Left renal pelvis (tissue), 4 donors: ENCODE measurements at regions not wholly inside any gene's neighbourhood (a gene's known extent, or its start where the extent isn't known, plus 50 kb on each side); places are given as distances from the start of the nearest gene placed in this dataset.
"Not testable (repeated sequence)": the region's sequence is repeated elsewhere in the genome, so short reads cannot be mapped to it uniquely, and the experiment has no call there.

ENCODE experiments used
- DNase-seq, 4 donors: peaks; one replicate each; pipeline ENCODE4 v3.0.0-alpha.2; 2013; ENCODE audit warnings: low read depth in 4 of 4, low spot score in 3 of 4

GRCh38 chr2:226306969-226307368, 492.7 kb downstream of the IRS1 start:
- no peak for DNase-seq

GRCh38 chr2:226304308-226304707, 495.3 kb downstream of the IRS1 start:
- no peak for DNase-seq

DNA sequence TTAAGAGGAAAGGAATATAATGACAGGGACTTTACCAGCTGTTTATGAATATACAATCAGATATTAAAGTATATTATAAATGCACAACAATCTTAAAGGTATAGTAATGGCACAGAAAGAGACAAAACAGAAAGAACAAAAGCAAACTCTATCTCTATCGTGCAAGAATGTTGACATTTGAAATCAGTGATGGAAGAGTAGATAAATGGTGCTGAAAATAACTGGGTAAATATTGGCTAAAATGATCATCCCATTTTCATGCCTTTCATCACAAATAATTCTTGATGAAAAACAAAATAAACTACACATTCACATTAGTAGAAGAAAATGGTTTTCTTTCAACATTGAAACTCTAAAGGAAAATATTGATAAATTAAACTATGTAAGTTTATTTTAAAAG, 495.9 kb downstream of the IRS1 start:
- DNase-seq = no peak

- DNase-seq = no peak
These were observed 499.3 kb downstream of the IRS1 start for GRCh38 chr2:226300196-226300886.

DNA sequence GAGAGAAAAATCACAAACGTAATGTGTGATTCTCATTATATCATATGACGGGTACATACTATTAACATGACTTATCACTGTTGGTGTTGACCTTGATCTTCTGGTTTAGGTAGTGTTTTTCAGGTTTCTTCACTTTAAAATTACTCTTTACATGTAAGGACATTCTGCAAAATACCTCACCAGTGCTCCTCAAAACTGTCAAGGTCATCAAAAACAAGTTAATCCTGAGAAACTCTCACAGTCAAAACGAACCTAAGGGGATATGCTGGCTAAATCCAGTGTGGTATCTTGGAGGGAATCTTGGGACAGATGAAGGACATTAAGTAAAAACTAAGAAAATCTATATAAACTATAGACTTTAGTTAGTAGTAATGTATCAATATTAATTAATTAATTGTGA, 499.8 kb downstream of the IRS1 start:
- DNase-seq = no peak

DNA sequence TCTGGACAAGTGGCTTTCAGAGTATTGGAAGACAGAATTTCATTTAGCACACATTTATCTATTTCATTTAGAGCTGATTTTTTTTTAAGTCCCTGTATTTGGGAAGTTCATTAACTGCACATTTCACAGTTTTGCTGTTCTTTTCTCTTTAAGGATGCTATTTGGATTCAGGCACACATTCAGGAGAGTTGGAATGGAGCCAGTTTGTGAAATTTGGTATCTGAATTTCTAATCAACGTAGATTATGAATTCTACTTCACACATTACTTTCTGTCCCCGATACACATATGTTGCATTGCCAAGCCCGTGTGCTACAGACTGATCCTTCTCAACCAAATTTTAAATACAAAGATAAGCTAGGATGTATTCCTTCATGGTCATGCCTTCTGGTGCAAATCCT, 503.9 kb downstream of the IRS1 start:
- no peak for DNase-seq

GRCh38 chr2:226295123-226295522, 504.5 kb downstream of the IRS1 start:
- DNase-seq = no peak

- not testable (repeated sequence) for DNase-seq
These were observed 508.3 kb downstream of the IRS1 start for GRCh38 chr2:226291281-226291680.

DNA sequence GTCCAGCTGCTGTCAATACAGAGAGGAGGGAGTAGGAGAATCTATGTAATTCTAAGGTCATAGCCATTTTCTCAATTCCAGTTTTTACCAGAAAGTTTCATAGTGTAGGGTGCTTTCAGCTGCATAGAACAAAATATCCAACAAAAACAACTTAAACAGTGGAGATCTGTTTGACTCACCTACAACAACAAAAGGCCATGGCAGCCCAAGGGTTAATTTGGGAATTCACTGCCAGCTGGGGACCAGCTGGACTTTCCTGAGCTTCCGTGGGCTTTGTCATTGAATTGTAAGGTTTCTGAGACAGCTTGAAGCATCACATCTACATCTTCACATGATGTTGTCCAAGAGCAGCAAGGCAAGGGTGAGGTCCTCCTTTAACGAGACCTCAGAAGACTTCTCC, 512.7 kb downstream of the IRS1 start:
- DNase-seq = no peak

GRCh38 chr2:226283796-226284195, 515.8 kb downstream of the IRS1 start:
- no peak for DNase-seq

DNA sequence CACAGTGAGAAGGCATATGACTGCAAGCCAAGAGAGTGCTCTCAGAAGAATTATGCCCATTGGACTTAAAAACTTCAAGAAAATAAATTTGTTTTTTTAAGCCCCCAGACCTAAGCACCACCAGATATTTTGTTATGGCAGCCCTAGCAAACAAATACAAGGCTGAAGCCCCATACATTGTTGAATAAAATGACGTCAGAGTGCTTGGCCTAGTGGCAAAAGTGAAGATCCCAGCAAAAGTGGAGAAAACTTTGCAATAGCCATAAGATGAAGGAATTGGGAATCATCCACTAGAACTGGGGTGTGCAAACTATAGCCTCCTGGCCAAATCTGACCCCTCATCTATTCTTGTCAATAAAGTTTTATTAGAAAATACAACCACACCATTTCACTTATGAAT, 517.5 kb downstream of the IRS1 start:
- no peak for DNase-seq

GRCh38 chr2:226280136-226280535, 519.5 kb downstream of the IRS1 start:
- not testable (repeated sequence) for DNase-seq

DNA sequence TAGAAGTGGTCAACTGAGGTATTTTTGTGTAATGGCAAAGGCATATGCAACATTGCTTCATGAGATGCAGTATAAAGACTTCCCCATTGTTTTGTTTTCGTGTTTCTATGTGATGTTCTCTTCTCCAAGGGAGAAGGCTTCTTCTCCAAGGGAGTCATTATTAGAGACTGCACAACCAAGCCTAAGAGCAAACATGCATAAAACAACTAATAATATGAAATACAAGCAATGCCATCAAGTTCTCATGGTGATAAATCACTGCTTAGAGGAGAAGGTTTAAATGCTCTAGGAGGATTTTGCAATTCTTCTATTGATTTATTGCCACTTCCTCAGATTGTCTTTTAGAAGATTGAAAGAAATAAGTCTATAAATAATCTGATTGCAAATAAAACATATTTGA, 524.4 kb downstream of the IRS1 start:
- DNase-seq = no peak

DNA sequence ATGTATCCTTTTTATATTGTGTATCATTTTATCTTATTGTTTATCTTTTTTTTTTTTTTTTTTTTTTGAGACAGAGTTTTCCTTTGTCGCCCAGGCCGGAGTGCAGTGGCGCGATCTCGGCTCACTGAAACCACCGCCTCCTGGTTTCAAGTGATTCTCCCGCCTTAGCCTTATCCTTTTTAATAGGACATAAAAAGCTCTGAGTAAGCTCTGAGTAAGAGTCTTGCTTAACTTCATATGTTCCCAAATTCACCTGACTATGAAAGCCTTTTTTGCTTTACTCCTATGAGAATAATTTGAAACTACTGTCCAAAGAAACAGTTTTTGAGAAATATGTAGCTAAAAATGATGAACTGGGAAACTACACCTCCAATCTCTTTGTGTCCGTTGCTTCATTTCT, 525.5 kb downstream of the IRS1 start:
- no peak for DNase-seq

- DNase-seq = no peak
These were observed 526.2 kb downstream of the IRS1 start for GRCh38 chr2:226273440-226273839.

DNA sequence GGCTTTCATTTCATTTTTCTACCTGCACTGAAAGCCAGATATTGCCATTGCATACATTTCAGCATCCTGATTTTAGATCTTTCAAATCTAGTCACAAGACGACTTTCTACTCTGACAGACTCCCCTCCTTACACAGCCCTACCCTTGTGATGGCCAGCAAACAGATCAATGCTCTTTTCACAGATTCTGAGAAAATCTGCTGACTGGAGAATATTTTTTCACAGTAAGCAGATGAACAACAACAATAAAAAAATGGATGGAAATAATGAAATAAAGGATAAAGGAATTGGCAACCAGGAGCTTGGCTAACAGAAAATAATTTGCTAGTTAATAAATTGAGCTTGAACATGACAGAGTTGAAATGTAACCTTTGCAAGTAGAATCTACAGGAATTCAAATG, 527.2 kb downstream of the IRS1 start:
- no peak for DNase-seq

DNA sequence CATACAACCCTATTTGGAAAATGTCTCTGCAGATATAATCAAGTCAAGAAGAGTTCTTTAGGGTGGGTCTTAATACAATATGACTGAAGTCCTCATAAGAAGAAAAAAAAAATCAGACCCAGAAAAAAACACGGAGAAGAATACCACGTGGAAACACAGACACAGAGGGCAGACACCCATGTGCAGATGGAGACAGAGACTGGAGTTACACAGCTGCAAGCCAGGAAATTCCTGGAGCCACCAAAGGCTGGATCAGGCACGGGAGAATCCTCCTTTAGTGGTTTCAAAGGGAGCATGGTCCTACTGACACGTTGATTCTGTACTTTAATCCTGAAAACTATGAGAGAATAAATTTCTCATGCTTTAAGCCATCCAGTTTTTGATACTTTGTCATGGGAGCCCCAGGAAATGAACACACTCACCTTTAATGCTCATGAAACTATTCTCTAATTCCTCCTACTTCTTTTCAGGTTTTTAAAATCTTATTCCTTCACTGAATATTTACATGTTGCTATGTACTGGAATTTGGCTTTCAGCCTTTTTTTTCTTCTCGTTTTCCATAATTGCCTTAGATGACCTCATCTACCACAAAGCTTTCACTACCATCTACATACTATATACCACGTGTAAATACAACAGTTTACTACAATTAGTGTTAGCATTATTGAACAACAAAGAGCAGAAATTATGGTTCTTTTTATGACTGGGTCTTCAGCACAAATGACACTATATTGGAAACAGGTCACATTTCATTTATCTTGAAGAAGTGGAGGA, 529.1 kb downstream of the IRS1 start:
- no peak for DNase-seq

DNA sequence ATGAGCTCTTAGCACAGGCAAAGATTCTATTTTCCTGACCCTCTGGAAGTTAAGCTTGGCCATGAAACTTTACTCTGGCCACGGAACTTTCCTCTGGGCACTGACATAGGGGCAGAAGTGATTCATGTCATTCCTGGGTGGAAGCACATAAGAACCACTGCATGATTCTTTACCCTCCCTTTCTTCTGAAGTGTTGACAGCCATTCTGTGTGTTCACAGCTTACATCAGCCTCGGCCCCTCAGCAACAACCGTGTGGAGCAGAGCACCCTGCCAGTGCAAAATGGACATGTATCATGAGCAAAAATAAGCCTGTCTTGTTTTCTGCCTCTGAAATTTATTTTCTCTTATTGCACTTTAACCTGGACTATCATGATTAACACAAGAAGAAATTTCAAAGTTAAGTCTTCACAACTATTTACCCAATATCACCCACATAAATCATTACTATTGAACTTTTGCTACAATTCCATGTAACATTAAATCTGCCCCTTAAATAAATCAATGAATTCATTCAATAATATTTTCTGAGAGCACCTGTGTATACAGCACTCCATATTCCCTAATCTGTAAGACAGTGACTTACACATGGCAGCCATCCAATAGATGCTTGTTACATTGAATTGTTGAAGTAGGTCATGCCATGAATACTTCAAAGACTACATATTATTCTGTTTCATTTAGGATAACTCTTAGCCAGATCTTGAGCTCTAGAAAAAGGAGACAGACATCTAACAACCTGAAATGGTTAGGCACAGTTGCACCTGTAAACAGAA, 531.9 kb downstream of the IRS1 start:
- DNase-seq = no peak

DNA sequence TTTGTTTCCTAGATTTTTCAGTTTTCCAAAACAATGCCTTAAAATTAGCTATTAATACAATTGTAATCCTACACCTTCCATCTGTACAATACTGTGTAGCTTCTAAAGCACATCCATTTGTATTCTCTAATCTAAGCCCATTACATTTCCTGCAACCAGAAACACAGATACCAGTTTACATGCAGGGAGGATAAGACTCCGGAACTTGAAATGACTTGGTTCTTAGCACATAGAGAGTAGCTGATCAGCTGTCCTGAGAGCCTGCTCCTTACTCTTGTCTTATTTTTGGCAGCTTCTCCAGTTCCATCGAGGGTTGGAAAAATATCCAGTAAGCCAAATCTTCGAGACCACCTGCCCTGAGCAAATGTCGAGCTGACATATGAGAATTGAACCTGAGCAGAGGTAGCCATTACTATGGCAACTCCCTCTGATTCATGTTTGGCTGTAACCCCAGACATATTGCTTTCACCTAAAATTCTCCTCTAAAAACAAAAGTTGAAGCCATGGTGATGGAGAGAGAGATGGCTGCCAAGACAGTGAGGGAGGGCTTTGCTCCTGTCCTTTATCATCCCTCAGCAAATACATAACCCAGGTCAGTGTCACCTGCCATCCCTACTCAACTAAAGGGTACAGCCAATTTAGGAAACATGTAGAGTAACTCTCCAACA, 542.8 kb downstream of the IRS1 start:
- no peak for DNase-seq

- no peak for DNase-seq
These were observed 543.4 kb downstream of the IRS1 start for GRCh38 chr2:226256237-226256636.

DNA sequence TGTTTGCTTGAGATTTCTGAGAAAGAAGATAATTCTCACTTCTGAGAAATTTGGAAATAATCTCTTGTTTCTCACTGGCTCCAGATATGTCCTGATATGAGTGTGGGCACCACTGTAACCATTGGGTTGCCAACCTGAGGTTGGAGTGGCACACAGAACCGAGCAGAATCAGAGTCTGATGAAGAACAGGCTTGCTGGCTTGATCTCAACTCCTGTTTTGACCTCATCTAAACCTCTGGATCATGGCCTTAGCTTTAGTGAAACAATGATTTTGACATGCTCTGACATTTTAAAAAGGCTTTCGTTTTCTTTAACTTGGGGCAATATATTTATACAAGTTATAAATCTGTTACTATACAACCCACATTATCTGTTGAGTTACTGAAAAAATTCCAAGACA, 548.0 kb downstream of the IRS1 start:
- no peak for DNase-seq
